Posterior cingulate gyrus (tissue), 11 donors: ENCODE measurements at regions not wholly inside any gene's neighbourhood (a gene's known extent, or its start where the extent isn't known, plus 50 kb on each side); places are given as distances from the start of the nearest gene placed in this dataset.

Experiments used
- DNase-seq, 10 donors: peaks; one replicate each; pipeline versions ENCODE4 v3.0.0 to v3.0.0-alpha.2; 2020 to 2021; ENCODE audit warnings: mixed read lengths in 3 of 10
- intact Hi-C: fragments of 100-400 bp; cut with DNase I; formaldehyde crosslinking; loops from one replicate; pipeline ENCODE4 v1.15.1; 2023

DNA sequence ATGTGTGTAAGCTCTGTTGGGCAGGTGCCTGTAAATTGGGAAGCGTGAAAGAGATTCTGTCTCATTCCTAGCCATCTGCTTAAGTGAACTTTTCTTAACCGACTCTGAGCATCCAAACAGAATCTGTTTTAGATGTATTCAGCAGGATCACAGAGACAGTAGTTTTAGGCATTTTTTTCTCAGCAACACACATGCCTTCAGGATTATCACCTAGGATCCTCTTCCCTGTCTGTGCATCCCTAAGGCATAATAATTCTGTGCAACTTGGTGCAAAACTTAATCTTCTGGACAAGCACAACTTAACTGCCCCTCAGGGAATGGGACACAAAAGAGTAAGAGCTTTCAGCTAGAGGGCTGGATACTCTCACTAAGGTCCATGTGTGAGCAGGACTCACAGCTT, 284.8 kb downstream of the C7orf25 start:
- DNase-seq = no peak
- intact Hi-C loops = no loop called here

DNA sequence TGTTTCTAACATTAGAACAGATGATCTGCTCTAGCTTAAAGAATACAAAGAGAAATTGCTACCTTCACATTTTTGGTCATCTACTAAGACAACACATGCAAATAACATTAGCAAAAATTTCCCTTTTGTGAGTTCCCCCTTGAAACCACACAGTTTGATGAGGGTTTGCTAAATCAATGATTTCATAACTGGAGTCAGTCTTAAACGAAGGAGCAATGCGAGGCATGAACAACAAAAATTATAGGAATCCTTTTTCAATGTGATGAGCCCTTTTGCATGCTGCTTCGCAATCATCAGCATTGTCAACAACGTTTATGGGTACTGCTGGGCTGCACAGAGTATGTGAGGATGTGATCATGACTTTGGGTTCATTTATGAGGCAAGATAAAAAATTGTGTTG, 286.4 kb downstream of the C7orf25 start:
- intact Hi-C loops = no loop called here
- DNase-seq = no peak

- intact Hi-C loops = no loop called here
- no peak for DNase-seq
Observed at GRCh38 chr7:42624471-42624870, 287.4 kb downstream of the C7orf25 start.

GRCh38 chr7:42621543-42622219, 290.2 kb downstream of the C7orf25 start:
- no peak for DNase-seq
- intact Hi-C loops = no loop called here

DNA sequence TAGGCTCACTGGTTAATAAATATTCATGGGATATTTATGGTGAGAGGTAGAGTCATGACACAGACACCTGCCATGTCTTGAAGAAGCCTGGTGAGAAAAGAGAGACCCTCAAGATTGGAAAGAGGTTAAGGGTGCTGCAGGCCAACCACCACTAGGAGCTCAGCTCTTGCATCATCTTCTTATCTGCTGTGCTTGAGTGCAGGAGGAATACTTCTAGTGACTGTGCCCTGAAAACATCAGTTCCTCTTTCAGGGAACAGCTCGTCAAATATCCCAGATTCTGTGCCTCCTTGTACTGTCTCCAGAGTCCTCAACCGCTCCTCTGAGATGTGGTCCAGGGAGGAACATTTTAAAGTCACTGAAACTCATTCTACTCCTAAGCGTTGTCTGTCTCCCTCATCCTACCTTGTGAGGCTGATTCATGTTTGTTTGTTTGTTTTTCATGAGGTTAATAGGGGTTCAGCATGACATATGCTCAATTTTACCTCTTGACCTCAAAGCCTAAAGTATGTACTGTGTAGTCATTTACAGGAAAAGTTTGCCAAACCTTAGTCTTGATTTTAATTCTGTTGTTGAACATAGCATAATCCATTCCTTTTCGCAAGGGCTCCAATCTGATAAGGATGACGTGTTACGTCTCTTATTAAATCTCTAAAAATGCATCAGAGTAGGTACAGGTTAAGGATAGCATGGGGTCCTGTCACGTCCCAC, 293.1 kb downstream of the C7orf25 start:
- intact Hi-C loops = no loop called here

DNA sequence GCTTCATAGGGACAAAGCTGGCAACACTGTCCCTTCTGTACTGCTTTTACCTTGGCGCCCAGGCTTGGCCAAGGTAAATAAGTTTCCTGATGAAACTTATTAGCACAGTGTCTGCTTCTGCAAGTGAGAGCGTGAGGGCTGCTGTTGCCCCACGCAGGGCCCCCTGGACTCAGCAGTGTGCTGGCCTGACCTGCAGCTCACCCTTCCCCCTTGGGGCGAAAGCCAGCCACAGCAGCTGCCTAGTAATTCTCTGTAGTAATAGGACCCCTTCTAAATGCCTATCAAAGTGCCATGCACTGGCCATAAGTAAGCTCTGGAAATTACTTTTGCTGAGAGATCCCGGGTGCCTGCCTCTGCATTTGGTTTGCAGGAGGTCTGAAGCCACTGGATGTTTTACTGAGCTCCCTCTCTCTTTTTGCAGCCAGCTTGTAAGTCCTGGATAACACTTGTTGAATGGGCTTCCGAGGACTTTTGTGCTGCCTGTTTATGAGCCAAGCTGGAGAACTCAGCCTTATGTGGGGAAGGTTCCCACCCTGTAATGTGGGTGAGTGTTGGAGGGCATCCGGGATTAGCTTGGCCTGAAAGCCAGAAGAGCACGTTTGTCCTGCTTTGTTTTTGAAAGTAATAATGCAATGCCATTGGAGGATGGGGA, 293.9 kb downstream of the C7orf25 start:
- DNase-seq = peak in 2 of 10 donors; percentile 50 to 74
- intact Hi-C loops = no loop called here

More for the DNA sequence above, 293.1 kb downstream of the C7orf25 start:
- DNase-seq = no peak

DNA sequence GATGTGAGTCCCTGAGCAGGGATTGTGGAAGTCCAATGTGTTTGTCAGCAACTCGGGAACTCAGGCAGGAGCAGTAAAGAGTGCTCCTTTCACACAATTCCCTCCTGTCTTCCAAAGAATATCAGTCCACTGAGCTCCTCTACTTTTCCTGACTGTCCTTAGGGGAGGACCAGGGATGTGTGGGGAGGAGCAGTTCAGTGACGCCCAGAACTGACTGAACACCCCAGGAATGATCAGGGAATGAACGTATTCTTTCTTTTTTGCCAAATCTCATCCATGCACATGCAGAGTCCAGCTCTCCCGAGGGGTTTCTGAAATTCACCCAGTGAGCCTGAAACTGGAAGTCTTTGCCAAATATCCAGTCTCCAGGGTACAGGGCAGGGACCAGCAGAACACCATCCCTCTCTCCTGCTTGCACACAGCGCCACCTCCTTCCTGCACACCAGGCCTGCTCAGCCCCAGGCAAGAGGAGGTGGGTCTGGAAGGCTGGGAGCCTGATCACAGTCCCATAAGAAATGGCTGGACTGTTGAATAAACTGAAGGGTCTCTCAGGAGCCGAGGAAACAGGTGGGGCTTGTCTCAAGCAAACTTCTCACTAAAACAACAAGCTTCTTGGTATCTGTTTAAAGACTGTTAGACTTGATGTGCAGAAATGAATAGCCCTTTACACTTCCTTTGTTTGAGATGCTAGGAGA, 294.7 kb downstream of the C7orf25 start:
- DNase-seq = peak in 1 of 10 donors; percentile 49

DNA sequence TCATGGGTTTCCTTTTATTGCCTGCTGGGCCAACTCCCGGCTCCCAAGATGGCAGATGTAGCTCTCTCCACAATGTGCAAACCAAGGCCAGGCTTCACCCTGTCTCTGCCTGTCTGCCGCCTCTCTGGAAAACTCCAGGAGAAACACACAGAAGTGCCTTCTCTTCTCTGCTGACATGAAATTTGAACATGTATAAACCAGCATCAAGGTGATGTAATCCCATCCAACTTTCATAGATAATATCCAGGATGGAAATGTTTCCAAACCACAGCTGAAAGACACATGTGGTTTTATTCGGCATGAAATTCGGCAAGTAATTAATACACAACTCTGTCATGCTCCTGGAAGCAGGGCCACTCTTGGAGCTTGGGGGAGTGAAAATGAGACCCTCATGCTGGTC, 297.2 kb downstream of the C7orf25 start:
- DNase-seq = peak in 1 of 10 donors; percentile 60
- intact Hi-C loops = no loop called here

More for the DNA sequence above, 294.7 kb downstream of the C7orf25 start:
- intact Hi-C loops = no loop called here

DNA sequence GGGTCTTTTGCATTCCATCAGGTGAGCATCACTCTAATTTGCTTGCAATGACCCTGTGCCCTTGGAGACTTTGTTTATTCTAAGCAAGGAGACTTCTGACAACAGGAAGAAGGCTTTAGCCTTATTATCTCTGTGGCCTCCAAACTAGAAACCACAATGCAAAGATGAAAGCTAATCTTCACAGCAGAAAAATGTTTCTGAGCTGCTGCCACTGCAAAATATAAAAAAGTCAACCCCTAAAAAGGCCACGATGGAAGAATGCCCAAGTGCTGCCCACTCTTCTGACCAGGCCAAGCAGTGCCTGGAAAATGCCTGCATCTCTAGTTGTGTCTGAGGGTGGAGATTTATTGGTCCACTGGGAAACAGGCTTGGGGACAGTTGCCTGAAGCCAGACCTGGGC, 299.9 kb downstream of the C7orf25 start:
- intact Hi-C loops = no loop called here
- DNase-seq = no peak

DNA sequence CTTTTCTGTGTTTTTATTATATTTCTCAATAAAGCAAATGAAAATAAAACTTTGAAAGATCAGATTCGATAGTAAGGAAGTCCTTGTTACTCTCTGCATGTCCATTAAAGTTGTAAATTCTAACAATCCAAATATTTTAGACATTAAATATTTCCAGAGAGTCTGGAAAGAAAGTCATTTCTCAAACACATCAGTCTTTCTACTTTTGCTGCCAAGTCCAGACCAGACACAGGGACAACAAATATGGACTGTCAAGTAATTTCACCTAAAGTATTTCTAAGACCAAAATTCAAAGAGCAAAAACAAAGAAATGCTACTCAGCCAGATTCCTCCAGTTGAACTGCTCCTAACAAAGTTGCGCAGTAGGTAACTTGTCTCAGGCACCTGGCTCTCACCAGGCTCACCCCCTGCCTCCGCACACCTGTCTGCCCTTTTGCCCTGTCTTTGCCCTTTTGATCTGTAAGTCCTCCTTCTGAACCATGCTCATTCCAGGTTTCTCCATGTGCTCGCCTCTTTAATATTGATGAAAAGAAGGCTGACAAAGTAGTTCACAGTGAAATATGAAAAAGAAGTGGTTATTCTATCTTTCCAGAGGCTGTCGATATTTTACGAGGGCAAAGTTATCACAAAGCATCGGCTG, 300.5 kb downstream of the C7orf25 start:
- intact Hi-C loops = no loop called here
- no peak for DNase-seq

DNA sequence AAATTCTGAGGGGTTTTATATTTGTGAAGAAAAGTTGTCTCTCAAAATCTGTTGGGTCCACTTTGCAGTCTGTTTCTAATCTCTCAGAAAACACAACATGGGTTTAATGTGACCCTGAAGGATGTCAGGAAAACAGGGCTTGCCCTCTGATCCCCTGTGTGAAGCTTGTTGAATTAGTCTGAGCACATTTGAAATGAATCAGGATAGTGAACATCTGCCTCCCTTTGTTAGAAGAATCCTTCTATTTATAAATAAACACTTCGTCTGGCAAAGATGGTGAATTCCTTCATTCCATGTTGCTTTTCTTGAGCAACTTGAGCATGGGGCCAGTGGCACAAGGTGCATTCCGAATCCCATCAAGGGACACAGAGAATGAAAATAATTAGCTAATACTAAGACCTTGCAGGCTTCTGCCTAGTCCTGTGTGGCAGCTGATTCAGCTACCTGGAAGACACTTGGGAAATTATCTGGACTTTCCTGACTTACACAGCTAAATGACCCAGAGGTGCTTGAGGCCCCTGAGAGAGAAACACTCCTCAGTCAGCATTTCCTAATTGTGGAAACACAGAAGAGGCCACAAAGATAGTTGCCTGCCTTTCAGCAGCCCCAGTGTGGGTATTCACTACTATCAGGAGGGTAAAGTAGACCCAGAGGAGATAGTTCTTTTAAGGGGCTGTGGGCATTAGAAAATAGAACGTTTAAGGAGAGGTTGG, 305.5 kb downstream of the C7orf25 start:
- no peak for DNase-seq
- intact Hi-C loops = no loop called here

DNA sequence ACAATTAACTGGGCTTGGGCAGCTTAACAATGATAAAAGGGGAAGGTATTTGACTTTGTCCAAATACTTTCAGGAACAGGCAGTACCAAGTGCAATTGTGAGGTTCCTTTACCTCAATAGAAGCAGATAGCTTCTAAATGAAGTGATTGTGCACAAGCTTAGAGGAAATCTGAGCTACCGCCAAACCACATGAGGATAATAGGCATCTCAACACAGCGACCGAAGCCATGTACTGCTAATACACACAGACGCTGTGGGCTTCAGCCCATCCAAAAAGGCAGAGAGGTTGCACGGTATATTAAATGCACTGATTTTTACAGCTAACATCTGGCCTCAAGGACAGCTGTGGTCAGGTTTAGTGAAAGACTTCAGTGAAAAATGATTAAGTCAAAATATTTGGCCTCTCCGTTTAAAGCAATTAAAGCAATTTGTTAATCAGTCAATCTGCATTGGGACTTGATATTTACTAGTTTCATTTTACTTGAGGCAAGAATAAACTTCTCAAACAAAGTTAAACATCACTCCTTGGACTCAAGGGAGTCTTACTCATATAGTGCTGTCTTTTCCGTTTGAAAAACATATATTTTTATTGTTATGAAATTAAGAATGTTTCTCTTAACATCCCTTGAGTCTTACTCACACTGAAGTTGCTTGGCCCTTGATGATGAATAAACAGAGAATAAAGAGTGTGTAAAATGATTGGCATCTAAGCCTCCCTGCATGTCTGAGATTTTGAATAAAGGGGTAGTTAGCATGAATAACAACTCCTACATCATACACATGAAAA, 306.3 kb downstream of the C7orf25 start:
- intact Hi-C loops = no loop called here
- DNase-seq = peak in 1 of 10 donors; percentile 71

- intact Hi-C loops = no loop called here
- DNase-seq = no peak
Observed at GRCh38 chr7:42603496-42603895, 308.4 kb downstream of the C7orf25 start.

- DNase-seq = no peak
- intact Hi-C loops = no loop called here
Observed at GRCh38 chr7:42597300-42597699, 314.6 kb downstream of the C7orf25 start.

GRCh38 chr7:42596737-42597136, 315.1 kb downstream of the C7orf25 start:
- intact Hi-C loops = no loop called here
- no peak for DNase-seq

DNA sequence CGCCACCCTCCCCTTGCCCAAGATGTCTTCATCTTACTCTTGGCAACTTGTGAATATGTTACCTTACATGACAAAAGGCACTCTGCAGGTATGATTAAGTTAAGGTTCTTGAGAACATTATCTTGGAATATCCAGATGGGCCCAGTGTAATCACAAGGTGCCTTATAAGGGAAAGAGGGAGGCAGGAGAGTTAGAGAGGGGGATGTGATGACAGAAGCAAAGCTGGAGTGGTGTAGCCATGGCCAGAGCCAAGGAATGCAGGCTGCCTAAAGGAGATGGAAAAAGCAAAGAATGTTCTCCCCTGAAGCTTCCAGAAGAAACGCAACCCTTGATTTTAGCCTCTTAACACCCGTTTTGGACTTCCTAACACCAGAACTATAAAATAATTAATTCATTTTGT, 318.0 kb downstream of the C7orf25 start:
- intact Hi-C loops = no loop called here
- peak in 1 of 10 donors; percentile 43 for DNase-seq

- intact Hi-C loops = no loop called here
- no peak for DNase-seq
Observed at GRCh38 chr7:42590771-42591310, 321.0 kb downstream of the C7orf25 start.

DNA sequence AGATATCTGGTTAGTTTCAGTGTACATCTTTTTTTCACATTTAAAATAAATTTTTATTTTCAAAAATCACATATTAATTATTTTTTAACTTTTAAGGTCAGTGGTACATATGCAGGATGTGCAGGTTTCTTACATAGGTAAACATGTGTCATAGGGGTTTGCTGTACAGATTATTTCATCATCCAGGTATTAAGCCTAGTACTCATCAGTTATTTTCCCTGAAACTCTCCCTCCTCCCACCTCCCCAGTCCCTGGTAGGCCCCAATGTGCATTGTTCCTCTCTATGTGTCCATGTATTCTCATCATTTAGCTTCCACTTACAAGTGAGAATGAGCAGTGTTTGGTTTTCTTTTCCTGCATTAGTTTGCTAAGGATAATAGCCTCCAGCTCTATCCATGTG, 323.0 kb downstream of the C7orf25 start:
- DNase-seq = no peak
- intact Hi-C loops = no loop called here

DNA sequence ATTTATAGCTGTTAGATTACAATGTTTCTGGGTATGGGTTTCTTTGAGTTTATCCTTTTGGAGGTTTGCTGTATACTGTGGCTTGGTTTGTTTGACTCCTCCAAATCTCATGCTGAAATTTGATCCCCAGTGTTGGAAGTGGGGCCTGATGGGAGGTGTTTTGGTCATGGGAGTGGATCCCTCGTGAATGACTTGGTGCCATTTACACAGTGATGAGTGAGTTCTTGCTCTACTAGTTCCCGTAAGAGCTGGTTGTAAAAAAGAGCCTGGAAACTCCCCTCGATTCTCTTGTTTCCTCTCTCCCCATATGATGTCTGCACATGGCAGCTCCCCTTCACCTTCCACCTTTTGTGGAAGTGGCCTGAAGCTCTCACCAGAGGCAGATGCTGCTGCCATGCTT, 324.1 kb downstream of the C7orf25 start:
- no peak for DNase-seq

More for the DNA sequence above, 324.1 kb downstream of the C7orf25 start:
- intact Hi-C loops = no loop called here
